22Rv1 (cell line): ENCODE measurements at regions not wholly inside any gene's neighbourhood (a gene's known extent, or its start where the extent isn't known, plus 50 kb on each side); places are given as distances from the start of the nearest gene placed in this dataset.

ENCODE experiments used
- ZFX ChIP-seq: fragments of 450-650 bp; IDR thresholded peaks from 2 replicates; pipeline ENCODE4 v1.6.1; 2017; ENCODE audit warnings: antibody characterized with exemption, borderline replicate concordance
- TF ChIP-seq, protein P1 (sequence below): fragments of 450-650 bp; IDR thresholded peaks from 2 replicates; pipeline ENCODE4 v1.5.1; 2017; ENCODE audit warnings: mild to moderate bottlenecking

DNA sequence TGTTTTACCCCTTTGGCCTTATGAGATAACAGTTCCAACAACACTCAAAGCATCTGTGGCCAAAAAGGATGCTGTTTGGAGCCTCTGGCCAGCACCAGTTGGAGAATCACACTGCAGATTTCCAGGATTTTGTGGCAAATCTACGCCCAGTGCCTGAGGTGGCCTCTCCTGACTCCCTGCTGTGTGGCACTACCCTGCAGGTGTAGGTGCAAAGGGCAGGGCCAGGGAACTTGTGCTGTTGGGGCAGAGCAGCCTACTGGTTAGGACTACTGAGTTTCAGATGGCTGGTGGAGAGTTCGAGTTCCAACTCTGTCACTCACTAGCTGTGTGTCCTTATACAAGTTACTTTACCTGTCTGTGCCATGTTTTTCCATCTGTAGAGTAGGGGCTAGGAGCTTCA is 170.5 kb downstream of the PTPRU start:
- TF ChIP-seq, protein P1, sequence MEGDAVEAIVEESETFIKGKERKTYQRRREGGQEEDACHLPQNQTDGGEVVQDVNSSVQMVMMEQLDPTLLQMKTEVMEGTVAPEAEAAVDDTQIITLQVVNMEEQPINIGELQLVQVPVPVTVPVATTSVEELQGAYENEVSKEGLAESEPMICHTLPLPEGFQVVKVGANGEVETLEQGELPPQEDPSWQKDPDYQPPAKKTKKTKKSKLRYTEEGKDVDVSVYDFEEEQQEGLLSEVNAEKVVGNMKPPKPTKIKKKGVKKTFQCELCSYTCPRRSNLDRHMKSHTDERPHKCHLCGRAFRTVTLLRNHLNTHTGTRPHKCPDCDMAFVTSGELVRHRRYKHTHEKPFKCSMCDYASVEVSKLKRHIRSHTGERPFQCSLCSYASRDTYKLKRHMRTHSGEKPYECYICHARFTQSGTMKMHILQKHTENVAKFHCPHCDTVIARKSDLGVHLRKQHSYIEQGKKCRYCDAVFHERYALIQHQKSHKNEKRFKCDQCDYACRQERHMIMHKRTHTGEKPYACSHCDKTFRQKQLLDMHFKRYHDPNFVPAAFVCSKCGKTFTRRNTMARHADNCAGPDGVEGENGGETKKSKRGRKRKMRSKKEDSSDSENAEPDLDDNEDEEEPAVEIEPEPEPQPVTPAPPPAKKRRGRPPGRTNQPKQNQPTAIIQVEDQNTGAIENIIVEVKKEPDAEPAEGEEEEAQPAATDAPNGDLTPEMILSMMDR, result no peak
- no peak for TF ChIP-seq ZFX
